ENCODE measurements at regions not wholly inside any gene's neighbourhood (a gene's known extent, or its start where the extent isn't known, plus 50 kb on each side); places are given as distances from the start of the nearest gene placed in this dataset.

DNA sequence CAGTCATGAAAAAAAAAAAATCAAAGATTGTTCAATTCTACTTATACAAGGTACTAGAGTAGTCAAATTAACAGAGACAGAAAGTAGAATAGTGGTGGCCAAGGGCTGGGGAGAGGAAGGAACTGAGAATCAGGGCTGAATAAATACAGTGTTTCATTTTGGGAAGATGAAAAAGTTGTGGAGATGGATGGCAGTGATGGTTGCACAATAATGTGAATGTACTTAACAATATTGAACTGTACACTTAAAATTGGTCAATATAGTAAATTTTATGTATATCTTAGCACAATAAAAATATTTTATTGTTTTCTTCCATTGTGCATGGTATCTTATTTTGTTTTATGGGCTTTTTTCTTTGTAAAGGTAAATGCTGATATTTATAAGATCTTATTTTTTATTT is 262.2 kb upstream of the AGTR1 start:
- Histone ChIP-seq H3K36me3 (ENCODE audit: insufficient read depth, low read length) (no peaks in the 10 kb centered on the region), H2AFZ (ENCODE audit: low read depth, low read length) (no peak overlapping the region), H3F3A (ENCODE audit: insufficient read depth, low read length, poor library complexity, severe bottlenecking) (no peaks in the 10 kb centered on the region), H3K79me2 (replicated peaks; ENCODE audit: insufficient read depth, low read length) (no peaks in the 10 kb centered on the region), H3K9me3 (ENCODE audit: low read length) (no peaks in the 10 kb centered on the region), H3K27me3 (ENCODE audit: insufficient read depth, low read depth, low read length) (no peaks in the 10 kb centered on the region), H3K9ac (ENCODE audit: low read length) (no peak overlapping the region), H3K4me2 (ENCODE audit: low read length) (no peak overlapping the region), H3K4me3 (ENCODE audit: low read length) (no peak overlapping the region), H3K27ac (ENCODE audit: low read length) (no peak overlapping the region), H3K9me2 (ENCODE audit: insufficient read depth, low read length) (no peaks in the 10 kb centered on the region), H4K20me1 (ENCODE audit: insufficient read depth) (no peaks in the 10 kb centered on the region)
- TF ChIP-seq EZH2 (IDR thresholded peaks at IDR 0.05; ENCODE audit: borderline replicate concordance, insufficient read depth, low read length, poor library complexity, severe bottlenecking), result no peak

DNA sequence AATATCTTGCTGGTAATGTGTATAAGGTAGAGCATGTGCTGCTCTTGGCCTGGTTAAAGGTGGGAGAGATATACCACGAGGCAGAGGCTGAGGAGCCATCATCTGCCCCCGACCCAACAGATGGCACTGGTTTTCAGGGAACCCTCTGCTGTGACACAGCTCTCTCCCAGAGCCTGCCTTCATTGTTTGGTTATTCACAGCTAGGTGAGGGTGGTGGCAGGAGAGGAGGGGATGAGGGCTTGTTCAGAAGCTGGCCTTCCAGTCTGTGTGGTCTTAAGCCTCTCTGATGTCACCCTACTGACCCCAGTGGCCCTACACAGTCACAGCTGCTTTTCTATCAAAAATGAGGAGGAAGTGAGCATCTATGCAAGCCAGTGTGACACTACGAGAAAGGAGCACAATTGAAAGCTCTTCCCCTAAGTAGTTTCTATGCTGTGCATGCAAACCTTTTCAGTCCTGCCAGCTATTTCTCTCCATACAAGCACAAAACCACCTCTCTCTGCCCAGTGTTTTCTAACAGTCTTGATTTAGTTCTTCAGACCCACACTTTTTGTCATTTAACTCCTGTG is 258.4 kb upstream of the AGTR1 start:
- H3K27ac ChIP-seq (ENCODE audit: low read length), result no peak overlapping the region
- no peak overlapping the region for H3K9ac ChIP-seq (ENCODE audit: low read length)
- no peak overlapping the region for H2AFZ ChIP-seq (ENCODE audit: low read depth, low read length)
- no peak overlapping the region for H3K4me3 ChIP-seq (ENCODE audit: low read length)
- H3K79me2 ChIP-seq (replicated peaks; ENCODE audit: insufficient read depth, low read length), result no peaks in the 10 kb centered on the region
- H3K27me3 ChIP-seq (ENCODE audit: insufficient read depth, low read depth, low read length), result no peaks in the 10 kb centered on the region
- H3K36me3 ChIP-seq (ENCODE audit: insufficient read depth, low read length), result no peaks in the 10 kb centered on the region
- H3K9me3 ChIP-seq (ENCODE audit: low read length), result no peaks in the 10 kb centered on the region
- TF ChIP-seq, protein P1, sequence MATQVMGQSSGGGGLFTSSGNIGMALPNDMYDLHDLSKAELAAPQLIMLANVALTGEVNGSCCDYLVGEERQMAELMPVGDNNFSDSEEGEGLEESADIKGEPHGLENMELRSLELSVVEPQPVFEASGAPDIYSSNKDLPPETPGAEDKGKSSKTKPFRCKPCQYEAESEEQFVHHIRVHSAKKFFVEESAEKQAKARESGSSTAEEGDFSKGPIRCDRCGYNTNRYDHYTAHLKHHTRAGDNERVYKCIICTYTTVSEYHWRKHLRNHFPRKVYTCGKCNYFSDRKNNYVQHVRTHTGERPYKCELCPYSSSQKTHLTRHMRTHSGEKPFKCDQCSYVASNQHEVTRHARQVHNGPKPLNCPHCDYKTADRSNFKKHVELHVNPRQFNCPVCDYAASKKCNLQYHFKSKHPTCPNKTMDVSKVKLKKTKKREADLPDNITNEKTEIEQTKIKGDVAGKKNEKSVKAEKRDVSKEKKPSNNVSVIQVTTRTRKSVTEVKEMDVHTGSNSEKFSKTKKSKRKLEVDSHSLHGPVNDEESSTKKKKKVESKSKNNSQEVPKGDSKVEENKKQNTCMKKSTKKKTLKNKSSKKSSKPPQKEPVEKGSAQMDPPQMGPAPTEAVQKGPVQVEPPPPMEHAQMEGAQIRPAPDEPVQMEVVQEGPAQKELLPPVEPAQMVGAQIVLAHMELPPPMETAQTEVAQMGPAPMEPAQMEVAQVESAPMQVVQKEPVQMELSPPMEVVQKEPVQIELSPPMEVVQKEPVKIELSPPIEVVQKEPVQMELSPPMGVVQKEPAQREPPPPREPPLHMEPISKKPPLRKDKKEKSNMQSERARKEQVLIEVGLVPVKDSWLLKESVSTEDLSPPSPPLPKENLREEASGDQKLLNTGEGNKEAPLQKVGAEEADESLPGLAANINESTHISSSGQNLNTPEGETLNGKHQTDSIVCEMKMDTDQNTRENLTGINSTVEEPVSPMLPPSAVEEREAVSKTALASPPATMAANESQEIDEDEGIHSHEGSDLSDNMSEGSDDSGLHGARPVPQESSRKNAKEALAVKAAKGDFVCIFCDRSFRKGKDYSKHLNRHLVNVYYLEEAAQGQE (IDR thresholded peaks at IDR 0.05; ENCODE audit: borderline replicate concordance), result no peak
- TF ChIP-seq MXI1 (conservative IDR thresholded peaks at IDR 0.05; ENCODE audit: poor library complexity, severe bottlenecking) (no peak), EZH2 (IDR thresholded peaks at IDR 0.05; ENCODE audit: borderline replicate concordance, insufficient read depth, low read length, poor library complexity, severe bottlenecking) (no peak)
- H3K4me2 ChIP-seq (ENCODE audit: low read length), result no peak overlapping the region
- no peaks in the 10 kb centered on the region for H3K9me2 ChIP-seq (ENCODE audit: insufficient read depth, low read length)
- H3F3A ChIP-seq (ENCODE audit: insufficient read depth, low read length, poor library complexity, severe bottlenecking), result no peaks in the 10 kb centered on the region
- no peaks in the 10 kb centered on the region for H4K20me1 ChIP-seq (ENCODE audit: insufficient read depth)

DNA sequence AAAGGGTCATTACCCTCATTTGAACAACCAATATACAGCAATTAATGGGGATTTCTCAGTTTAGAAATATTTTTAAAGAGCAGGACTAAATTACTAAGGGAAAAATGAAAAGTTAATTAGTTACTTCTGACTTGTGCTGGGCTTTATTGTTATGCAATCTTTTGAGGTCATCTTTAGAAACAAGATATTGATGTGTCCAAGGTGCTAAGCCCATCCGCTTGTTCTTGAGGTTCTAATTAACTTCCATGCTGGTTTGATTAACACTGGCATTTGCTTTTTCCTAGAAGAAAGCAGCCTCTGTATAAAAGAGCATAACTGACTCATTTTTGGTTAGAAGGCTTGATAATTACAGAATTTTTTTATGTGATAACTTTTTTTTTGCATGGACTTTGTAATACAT is 256.5 kb upstream of the AGTR1 start:
- no peak overlapping the region for H3K4me2 ChIP-seq (ENCODE audit: low read length)
- H3F3A ChIP-seq (ENCODE audit: insufficient read depth, low read length, poor library complexity, severe bottlenecking), result no peaks in the 10 kb centered on the region
- no peak overlapping the region for H2AFZ ChIP-seq (ENCODE audit: low read depth, low read length)
- H3K27ac ChIP-seq (ENCODE audit: low read length), result no peak overlapping the region
- H4K20me1 ChIP-seq (ENCODE audit: insufficient read depth), result no peaks in the 10 kb centered on the region
- no peaks in the 10 kb centered on the region for H3K27me3 ChIP-seq (ENCODE audit: insufficient read depth, low read depth, low read length)
- H3K9me3 ChIP-seq (ENCODE audit: low read length), result no peaks in the 10 kb centered on the region
- H3K36me3 ChIP-seq (ENCODE audit: insufficient read depth, low read length), result no peaks in the 10 kb centered on the region
- H3K9me2 ChIP-seq (ENCODE audit: insufficient read depth, low read length), result no peaks in the 10 kb centered on the region
- H3K9ac ChIP-seq (ENCODE audit: low read length), result no peak overlapping the region
- no peaks in the 10 kb centered on the region for H3K79me2 ChIP-seq (replicated peaks; ENCODE audit: insufficient read depth, low read length)
- no peak for TF ChIP-seq SMC3 (conservative IDR thresholded peaks at IDR 0.05; ENCODE audit: poor library complexity)
- TF ChIP-seq, protein P1 (IDR thresholded peaks at IDR 0.05; ENCODE audit: borderline replicate concordance), result no peak
- H3K4me3 ChIP-seq (ENCODE audit: low read length), result no peak overlapping the region
